ENCODE measurements at regions not wholly inside any gene's neighbourhood (a gene's known extent, or its start where the extent isn't known, plus 50 kb on each side); places are given as distances from the start of the nearest gene placed in this dataset.

DNA sequence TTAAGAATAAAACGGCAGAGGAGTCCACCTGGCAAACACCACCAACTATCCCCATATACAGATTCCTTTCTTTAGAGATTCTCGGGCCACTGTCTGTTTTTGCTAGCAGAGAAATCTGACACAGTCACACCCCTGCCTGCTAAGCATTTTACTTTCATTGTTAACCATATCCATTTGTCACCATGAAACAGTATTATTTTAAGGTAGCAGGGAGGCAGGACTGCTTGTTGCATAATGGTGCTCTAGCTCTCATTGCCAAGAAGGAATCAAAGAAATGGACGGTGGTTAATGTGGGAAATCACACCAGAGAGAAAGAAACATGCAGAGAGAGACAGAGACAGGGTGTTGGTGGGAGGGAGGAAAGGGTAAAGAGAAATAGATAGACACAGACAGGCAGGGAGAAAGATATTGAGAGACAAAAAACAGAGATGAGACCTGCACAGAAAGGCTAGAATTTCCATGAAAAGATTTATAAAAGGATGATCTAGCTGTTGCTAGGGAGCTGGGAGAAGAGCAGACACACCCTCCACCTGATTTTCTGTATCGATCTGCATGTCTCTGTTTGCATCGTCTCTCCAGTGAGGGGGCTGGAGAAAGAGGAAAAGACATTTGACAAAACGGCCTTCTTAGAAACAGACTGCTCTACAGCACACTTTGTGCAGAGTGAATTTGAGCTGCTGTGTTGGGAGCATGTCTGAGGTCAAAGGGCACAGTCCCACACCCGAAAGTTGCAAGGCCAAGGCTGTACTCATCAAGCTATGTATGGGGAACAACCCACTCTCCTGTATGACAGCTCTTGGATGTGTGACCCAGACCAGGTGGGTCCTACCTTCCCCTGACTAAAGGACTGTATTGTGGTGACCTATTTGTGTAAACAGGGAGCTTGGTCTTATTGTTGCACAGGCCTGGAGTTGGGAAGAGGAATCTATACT lies 303.1 kb downstream of the FZD1 start:
- Histone ChIP-seq H3K4me2 (ENCODE audit: insufficient read depth, low read length) (no peak overlapping the region), H3K9me1 (ENCODE audit: control insufficient read depth, insufficient read depth, low read length) (no peaks in the 10 kb centered on the region), H3K36me3 (ENCODE audit: control insufficient read depth, insufficient read depth, low read length) (no peaks in the 10 kb centered on the region), H3K27me3 (ENCODE audit: control insufficient read depth in 2 of 2, insufficient read depth in 2 of 2, low read length in 2 of 2) (peaks cover 0 to 10% of the 10 kb centered on the region in 2 experiments; a peak in 2 of 5 replicates), H4K20me1 (replicated peaks; ENCODE audit: control insufficient read depth, insufficient read depth, low read length) (no peaks in the 10 kb centered on the region), H3K79me2 (ENCODE audit: control insufficient read depth, insufficient read depth, low read length) (no peaks in the 10 kb centered on the region), H3K9me3 (replicated peaks; ENCODE audit: control insufficient read depth, insufficient read depth, low read depth, low read length) (no peaks in the 10 kb centered on the region), H3K4me1 (replicated peaks in 1 of 2; ENCODE audit: control insufficient read depth in 2 of 2, insufficient read depth in 2 of 2, low read length in 2 of 2) (no peaks in the 10 kb centered on the region; a peak in 3 of 5 replicates), H3K27ac (ENCODE audit: extremely low read depth, low read depth, low read length) (no peak overlapping the region), H2AFZ (ENCODE audit: low read depth, low read length) (no peak overlapping the region), H3K9ac (ENCODE audit: insufficient read depth in 1 of 2, low read depth in 2 of 2, low read length in 2 of 2) (no peak overlapping the region), H3K4me3 (no peak overlapping the region)
- FAIRE-seq (no peak), ATAC-seq (no peak), DNase-seq (ENCODE audit: extremely low read depth in 1 of 4, low spot score in 3 of 4) (no peak)
- POLR2A ChIA-PET = interaction anchor here (1.0 to 1.2 kb wide), 3 partner anchors 9 to 14 kb away, joined by 3 to 6 read pairs (median 4); no protein-coding TSS in a partner anchor
- no TSS peak for BruUV-seq (replicated peaks)
- in situ Hi-C loops (cut with MboI) (no loop called here), intact Hi-C loops (cut with micrococcal nuclease) (no loop called here)
- 22% methylated on average over 7 of the region's 7 CpGs for WGBS (ENCODE audit: insufficient coverage, low coverage, missing lambda C conversion rate)
- CTCF ChIA-PET (ENCODE audit: low intra/inter-chr PET ratio) = no interaction called here
- TF ChIP-seq ZNF282 (CRISPR knock-in tag; IDR thresholded peaks at IDR 0.05) = no peak
- no peak for TF ChIP-seq MTA3 (IDR thresholded peaks at IDR 0.05; ENCODE audit: borderline replicate concordance)
- TF ChIP-seq, protein P1, sequence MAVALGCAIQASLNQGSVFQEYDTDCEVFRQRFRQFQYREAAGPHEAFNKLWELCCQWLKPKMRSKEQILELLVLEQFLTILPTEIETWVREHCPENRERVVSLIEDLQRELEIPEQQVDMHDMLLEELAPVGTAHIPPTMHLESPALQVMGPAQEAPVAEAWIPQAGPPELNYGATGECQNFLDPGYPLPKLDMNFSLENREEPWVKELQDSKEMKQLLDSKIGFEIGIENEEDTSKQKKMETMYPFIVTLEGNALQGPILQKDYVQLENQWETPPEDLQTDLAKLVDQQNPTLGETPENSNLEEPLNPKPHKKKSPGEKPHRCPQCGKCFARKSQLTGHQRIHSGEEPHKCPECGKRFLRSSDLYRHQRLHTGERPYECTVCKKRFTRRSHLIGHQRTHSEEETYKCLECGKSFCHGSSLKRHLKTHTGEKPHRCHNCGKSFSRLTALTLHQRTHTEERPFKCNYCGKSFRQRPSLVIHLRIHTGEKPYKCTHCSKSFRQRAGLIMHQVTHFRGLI (CRISPR knock-in tag; IDR thresholded peaks at IDR 0.05) = no peak
- TF ChIP-seq, protein P2, sequence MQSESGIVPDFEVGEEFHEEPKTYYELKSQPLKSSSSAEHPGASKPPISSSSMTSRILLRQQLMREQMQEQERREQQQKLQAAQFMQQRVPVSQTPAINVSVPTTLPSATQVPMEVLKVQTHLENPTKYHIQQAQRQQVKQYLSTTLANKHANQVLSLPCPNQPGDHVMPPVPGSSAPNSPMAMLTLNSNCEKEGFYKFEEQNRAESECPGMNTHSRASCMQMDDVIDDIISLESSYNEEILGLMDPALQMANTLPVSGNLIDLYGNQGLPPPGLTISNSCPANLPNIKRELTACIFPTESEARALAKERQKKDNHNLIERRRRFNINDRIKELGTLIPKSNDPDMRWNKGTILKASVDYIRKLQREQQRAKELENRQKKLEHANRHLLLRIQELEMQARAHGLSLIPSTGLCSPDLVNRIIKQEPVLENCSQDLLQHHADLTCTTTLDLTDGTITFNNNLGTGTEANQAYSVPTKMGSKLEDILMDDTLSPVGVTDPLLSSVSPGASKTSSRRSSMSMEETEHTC (IDR thresholded peaks at IDR 0.05) = no peak
- TF ChIP-seq SOX6 (IDR thresholded peaks at IDR 0.05) = no peak
- TF ChIP-seq, protein P3, sequence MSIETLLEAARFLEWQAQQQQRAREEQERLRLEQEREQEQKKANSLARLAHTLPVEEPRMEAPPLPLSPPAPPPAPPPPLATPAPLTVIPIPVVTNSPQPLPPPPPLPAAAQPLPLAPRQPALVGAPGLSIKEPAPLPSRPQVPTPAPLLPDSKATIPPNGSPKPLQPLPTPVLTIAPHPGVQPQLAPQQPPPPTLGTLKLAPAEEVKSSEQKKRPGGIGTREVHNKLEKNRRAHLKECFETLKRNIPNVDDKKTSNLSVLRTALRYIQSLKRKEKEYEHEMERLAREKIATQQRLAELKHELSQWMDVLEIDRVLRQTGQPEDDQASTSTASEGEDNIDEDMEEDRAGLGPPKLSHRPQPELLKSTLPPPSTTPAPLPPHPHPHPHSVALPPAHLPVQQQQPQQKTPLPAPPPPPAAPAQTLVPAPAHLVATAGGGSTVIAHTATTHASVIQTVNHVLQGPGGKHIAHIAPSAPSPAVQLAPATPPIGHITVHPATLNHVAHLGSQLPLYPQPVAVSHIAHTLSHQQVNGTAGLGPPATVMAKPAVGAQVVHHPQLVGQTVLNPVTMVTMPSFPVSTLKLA (conservative IDR thresholded peaks at IDR 0.05) = no peak
- no peak for TF ChIP-seq PURB (CRISPR knock-in tag; IDR thresholded peaks at IDR 0.05; ENCODE audit: low read depth)
- TF ChIP-seq ZNF431 (CRISPR knock-in tag; IDR thresholded peaks at IDR 0.05) = no peak
- no peak for TF ChIP-seq ETS2 (tag; IDR thresholded peaks at IDR 0.05; ENCODE audit: borderline replicate concordance, poor library complexity, severe bottlenecking)
- TF ChIP-seq SMAD2 (IDR thresholded peaks at IDR 0.05; ENCODE audit: low read depth, low read length) = no peak
- TF ChIP-seq, protein P4, sequence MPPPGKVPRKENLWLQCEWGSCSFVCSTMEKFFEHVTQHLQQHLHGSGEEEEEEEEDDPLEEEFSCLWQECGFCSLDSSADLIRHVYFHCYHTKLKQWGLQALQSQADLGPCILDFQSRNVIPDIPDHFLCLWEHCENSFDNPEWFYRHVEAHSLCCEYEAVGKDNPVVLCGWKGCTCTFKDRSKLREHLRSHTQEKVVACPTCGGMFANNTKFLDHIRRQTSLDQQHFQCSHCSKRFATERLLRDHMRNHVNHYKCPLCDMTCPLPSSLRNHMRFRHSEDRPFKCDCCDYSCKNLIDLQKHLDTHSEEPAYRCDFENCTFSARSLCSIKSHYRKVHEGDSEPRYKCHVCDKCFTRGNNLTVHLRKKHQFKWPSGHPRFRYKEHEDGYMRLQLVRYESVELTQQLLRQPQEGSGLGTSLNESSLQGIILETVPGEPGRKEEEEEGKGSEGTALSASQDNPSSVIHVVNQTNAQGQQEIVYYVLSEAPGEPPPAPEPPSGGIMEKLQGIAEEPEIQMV (tag; conservative IDR thresholded peaks at IDR 0.05; ENCODE audit: low read depth) = no peak
